Tibial nerve (tissue), 4 donors: ENCODE measurements at regions not wholly inside any gene's neighbourhood (a gene's known extent, or its start where the extent isn't known, plus 50 kb on each side); places are given as distances from the start of the nearest gene placed in this dataset.

Source experiments
- DNase-seq, 2 donors: peaks; one replicate each; pipeline ENCODE4 v3.0.0-alpha.2; 2019; ENCODE audit warnings: low spot score in 2 of 2
- H3K27ac ChIP-seq, 4 donors: fragments of 200-600 bp; sonication (generic) in 3 of 4; one replicate each; pipeline ENCODE4 v1.5.1; 2017 to 2019; ENCODE audit warnings: mild to moderate bottlenecking in 1 of 4
- H3K27me3 ChIP-seq, 2 donors: fragments of 200-600 bp; sonication (generic) in 1 of 2; one replicate each; pipeline versions ENCODE4 v1.5.1 to v1.6.0; 2017 to 2019
- H3K36me3 ChIP-seq, 3 donors: fragments of 200-600 bp; sonication (generic); one replicate each; pipeline ENCODE4 v1.5.1; 2018 to 2019
- H3K4me1 ChIP-seq, 4 donors: fragments of 200-600 bp; sonication (generic) in 3 of 4; one replicate each; pipeline ENCODE4 v1.5.1; 2017 to 2019
- H3K4me3 ChIP-seq, 4 donors: fragments of 200-600 bp; sonication (generic) in 3 of 4; one replicate each; pipeline ENCODE4 v1.5.1; 2017 to 2019; ENCODE audit warnings: mild to moderate bottlenecking in 1 of 4, moderate library complexity in 1 of 4
- H3K9me3 ChIP-seq, 4 donors: fragments of 200-600 bp; sonication (generic) in 3 of 4; one replicate each; pipeline ENCODE4 v1.5.1; 2017 to 2019
- EP300 ChIP-seq, 2 donors: sonication (generic); formaldehyde crosslinking; IDR thresholded peaks; one replicate each; pipeline ENCODE4 v1.6.1; 2017; ENCODE audit warnings: antibody characterized with exemption in 2 of 2, mild to moderate bottlenecking in 1 of 2
- POLR2A ChIP-seq, 2 donors: fragments of 450-650 bp; IDR thresholded peaks; one replicate each; pipeline ENCODE4 v1.6.1; 2017; ENCODE audit warnings: antibody characterized with exemption in 2 of 2, mild to moderate bottlenecking in 2 of 2, moderate library complexity in 2 of 2
- WGBS, 2 donors: methylation state at CpG; one replicate each; pipeline ENCODE4 v1.1.5; 2018; 5-methylcytosine and 5-hydroxymethylcytosine counted together
- TF ChIP-seq, protein P1 (sequence below), 5 experiments: fragments of 200-600 bp in 3 of 5; fragments of 450-650 bp in 2 of 5; sonication (generic) in 3 of 5; IDR thresholded peaks; one replicate each; pipeline ENCODE4 v1.5.1; 2016 to 2019; ENCODE audit warnings: antibody characterized with exemption in 5 of 5, mild to moderate bottlenecking in 3 of 5, moderate library complexity in 2 of 5

GRCh38 chr18:25459814-25460213, 107.8 kb upstream of the ZNF521 start:
- no peaks in the 10 kb centered on the region for H3K36me3 ChIP-seq
- no peaks in the 10 kb centered on the region for H3K9me3 ChIP-seq
- H3K27ac ChIP-seq = no peak overlapping the region
- no peak overlapping the region for H3K4me3 ChIP-seq
- peaks cover 0 to 25% (median 0%) of the 10 kb centered on the region in 4 donors for H3K4me1 ChIP-seq
- TF ChIP-seq, protein P1, sequence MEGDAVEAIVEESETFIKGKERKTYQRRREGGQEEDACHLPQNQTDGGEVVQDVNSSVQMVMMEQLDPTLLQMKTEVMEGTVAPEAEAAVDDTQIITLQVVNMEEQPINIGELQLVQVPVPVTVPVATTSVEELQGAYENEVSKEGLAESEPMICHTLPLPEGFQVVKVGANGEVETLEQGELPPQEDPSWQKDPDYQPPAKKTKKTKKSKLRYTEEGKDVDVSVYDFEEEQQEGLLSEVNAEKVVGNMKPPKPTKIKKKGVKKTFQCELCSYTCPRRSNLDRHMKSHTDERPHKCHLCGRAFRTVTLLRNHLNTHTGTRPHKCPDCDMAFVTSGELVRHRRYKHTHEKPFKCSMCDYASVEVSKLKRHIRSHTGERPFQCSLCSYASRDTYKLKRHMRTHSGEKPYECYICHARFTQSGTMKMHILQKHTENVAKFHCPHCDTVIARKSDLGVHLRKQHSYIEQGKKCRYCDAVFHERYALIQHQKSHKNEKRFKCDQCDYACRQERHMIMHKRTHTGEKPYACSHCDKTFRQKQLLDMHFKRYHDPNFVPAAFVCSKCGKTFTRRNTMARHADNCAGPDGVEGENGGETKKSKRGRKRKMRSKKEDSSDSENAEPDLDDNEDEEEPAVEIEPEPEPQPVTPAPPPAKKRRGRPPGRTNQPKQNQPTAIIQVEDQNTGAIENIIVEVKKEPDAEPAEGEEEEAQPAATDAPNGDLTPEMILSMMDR (IDR thresholded peaks at IDR 0.05) = no peak
- no peak for TF ChIP-seq EP300 (IDR thresholded peaks at IDR 0.05)
- WGBS, 2 donors = 43 to 60% methylated on average over 1 of the region's 1 CpG
- no peak for DNase-seq
- H3K27me3 ChIP-seq = no peaks in the 10 kb centered on the region

GRCh38 chr18:25457601-25458000, 105.6 kb upstream of the ZNF521 start:
- Histone ChIP-seq H3K4me1 (peaks cover 0 to 32% (median 0%) of the 10 kb centered on the region in 4 donors), H3K9me3 (no peaks in the 10 kb centered on the region), H3K27me3 (no peaks in the 10 kb centered on the region), H3K36me3 (no peaks in the 10 kb centered on the region), H3K4me3 (no peak overlapping the region), H3K27ac (no peak overlapping the region)
- TF ChIP-seq, protein P1 (IDR thresholded peaks at IDR 0.05) = no peak
- no peak for TF ChIP-seq POLR2A (IDR thresholded peaks at IDR 0.05)
- 79% methylated on average over 3 of the region's 3 CpGs for WGBS, 2 donors
- DNase-seq = no peak

GRCh38 chr18:25457126-25457525, 105.2 kb upstream of the ZNF521 start:
- no peaks in the 10 kb centered on the region for H3K9me3 ChIP-seq
- 64 to 71% methylated on average over 4 of the region's 4 CpGs for WGBS, 2 donors

DNA sequence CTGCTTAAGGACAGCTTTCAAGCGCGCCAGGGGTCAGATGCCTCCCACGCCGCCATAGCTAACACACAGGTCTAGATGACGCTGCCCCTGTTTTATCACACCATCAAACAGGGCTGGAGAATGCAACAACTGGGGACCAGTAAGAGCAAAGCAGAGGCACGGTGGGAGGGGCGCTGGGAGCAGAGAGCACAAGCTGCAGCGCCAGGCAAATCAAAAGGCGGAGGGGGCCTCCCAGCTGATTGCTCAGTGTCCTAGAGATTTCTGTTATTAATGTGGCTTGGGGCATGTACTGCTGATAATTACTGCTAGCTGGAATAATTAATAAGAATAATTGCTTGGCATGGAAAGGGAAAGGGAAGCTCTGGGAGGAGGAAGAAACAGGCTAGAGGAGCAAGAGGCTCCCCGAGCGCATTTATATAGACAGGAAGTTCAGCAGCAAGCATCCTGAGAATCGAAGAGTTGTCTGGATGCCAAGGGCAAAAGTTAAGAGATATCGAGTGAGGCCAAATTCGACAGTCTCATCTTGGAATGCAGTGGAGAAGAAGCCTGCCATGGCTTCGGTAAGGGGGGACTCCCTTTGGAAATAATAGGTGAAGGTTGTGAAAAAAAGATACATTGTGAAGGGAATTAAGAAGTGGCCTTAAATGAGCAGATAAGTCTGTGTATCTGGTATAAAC, 104.5 kb upstream of the ZNF521 start:
- H3K27me3 ChIP-seq = no peaks in the 10 kb centered on the region
- TF ChIP-seq, protein P1 (IDR thresholded peaks at IDR 0.05) = no peak
- TF ChIP-seq EP300 (IDR thresholded peaks at IDR 0.05) = no peak
- peaks cover 0 to 32% (median 0%) of the 10 kb centered on the region in 4 donors for H3K4me1 ChIP-seq
- H3K9me3 ChIP-seq = peaks cover 0 to 5% (median 0%) of the 10 kb centered on the region in 4 donors
- no peak overlapping the region for H3K4me3 ChIP-seq
- 61 to 66% methylated on average over 15 of the region's 15 CpGs for WGBS, 2 donors
- no peak for DNase-seq
- H3K36me3 ChIP-seq = no peaks in the 10 kb centered on the region
- H3K27ac ChIP-seq = no peak overlapping the region

More at GRCh38 chr18:25457126-25457525, 105.2 kb upstream of the ZNF521 start:
- no peak for TF ChIP-seq EP300 (IDR thresholded peaks at IDR 0.05)
- no peak for TF ChIP-seq POLR2A (IDR thresholded peaks at IDR 0.05)
- TF ChIP-seq, protein P1 (IDR thresholded peaks at IDR 0.05) = no peak
- no peak for DNase-seq
- Histone ChIP-seq H3K4me3 (no peak overlapping the region), H3K36me3 (no peaks in the 10 kb centered on the region), H3K27ac (no peak overlapping the region), H3K27me3 (no peaks in the 10 kb centered on the region), H3K4me1 (peaks cover 0 to 32% (median 0%) of the 10 kb centered on the region in 4 donors)

DNA sequence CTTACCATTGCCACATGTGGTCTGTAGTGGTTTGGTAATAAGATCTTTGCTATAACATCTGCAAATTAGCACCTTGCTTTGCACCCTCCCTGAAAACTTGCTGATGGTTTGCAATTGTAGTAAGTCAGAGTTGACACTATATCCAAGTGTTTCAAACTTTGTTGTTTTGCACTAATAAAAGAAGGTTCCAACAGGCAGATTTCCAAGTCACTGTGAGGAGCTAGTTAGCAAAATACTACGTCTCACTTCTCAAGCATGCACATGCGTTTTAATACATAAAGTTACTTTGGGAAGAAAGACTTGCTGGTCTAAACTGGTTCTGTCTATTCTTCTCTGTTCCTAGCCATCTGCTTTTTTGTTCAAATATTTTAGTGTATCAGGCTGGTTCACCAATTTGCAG, 103.7 kb upstream of the ZNF521 start:
- 42 to 53% methylated on average over 2 of the region's 2 CpGs for WGBS, 2 donors

More for the DNA sequence above, 103.7 kb upstream of the ZNF521 start:
- Histone ChIP-seq H3K9me3 (peaks cover 0 to 13% (median 0%) of the 10 kb centered on the region in 4 donors), H3K4me1 (peaks cover 0 to 32% (median 0%) of the 10 kb centered on the region in 4 donors), H3K36me3 (no peaks in the 10 kb centered on the region), H3K27me3 (no peaks in the 10 kb centered on the region), H3K27ac (no peak overlapping the region), H3K4me3 (no peak overlapping the region)
- no peak for TF ChIP-seq EP300 (IDR thresholded peaks at IDR 0.05)
- TF ChIP-seq, protein P1 (IDR thresholded peaks at IDR 0.05) = no peak
- TF ChIP-seq POLR2A (IDR thresholded peaks at IDR 0.05) = no peak
- DNase-seq = no peak
